ENCODE measurements at regions not wholly inside any gene's neighbourhood (a gene's known extent, or its start where the extent isn't known, plus 50 kb on each side); places are given as distances from the start of the nearest gene placed in this dataset.

- Histone ChIP-seq H3K27me3 (ENCODE audit: control insufficient read depth, insufficient read depth, low read length) (no peaks in the 10 kb centered on the region), H3K9me3 (ENCODE audit: control insufficient read depth, insufficient read depth, low read length) (no peaks in the 10 kb centered on the region), H3K4me3 (ENCODE audit: low read length) (no peak overlapping the region), H3K27ac (ENCODE audit: low read length) (no peak overlapping the region), H3K36me3 (ENCODE audit: control insufficient read depth, insufficient read depth, low read length) (no peaks in the 10 kb centered on the region), H3K4me1 (ENCODE audit: control insufficient read depth, insufficient read depth, low read length) (no peaks in the 10 kb centered on the region)
- no peak for DNase-seq (ENCODE audit: low read depth, low spot score)
- no CpG with 5 or more reads among the region's 3 CpGs for WGBS (ENCODE audit: insufficient coverage, insufficient read length)
Measured at GRCh38 chr3:68468695-68469375, 463.5 kb downstream of the TAFA4 start.

- no CpG with 5 or more reads among the region's 2 CpGs for WGBS (ENCODE audit: insufficient coverage, insufficient read length)
- H3K4me1 ChIP-seq (ENCODE audit: control insufficient read depth, insufficient read depth, low read length): no peaks in the 10 kb centered on the region
- no peaks in the 10 kb centered on the region for H3K36me3 ChIP-seq (ENCODE audit: control insufficient read depth, insufficient read depth, low read length)
- DNase-seq (ENCODE audit: low read depth, low spot score): peak; percentile 31
- no peak overlapping the region for H3K27ac ChIP-seq (ENCODE audit: low read length)
- H3K4me3 ChIP-seq (ENCODE audit: low read length): no peak overlapping the region
- H3K27me3 ChIP-seq (ENCODE audit: control insufficient read depth, insufficient read depth, low read length): no peaks in the 10 kb centered on the region
- H3K9me3 ChIP-seq (ENCODE audit: control insufficient read depth, insufficient read depth, low read length): no peaks in the 10 kb centered on the region
Measured at GRCh38 chr3:68467465-68467864, 464.9 kb downstream of the TAFA4 start.

- no peak overlapping the region for H3K27ac ChIP-seq (ENCODE audit: low read length)
- no peak for DNase-seq (ENCODE audit: low read depth, low spot score)
- H3K4me1 ChIP-seq (ENCODE audit: control insufficient read depth, insufficient read depth, low read length): no peaks in the 10 kb centered on the region
- WGBS (ENCODE audit: insufficient coverage, insufficient read length): no CpG with 5 or more reads among the region's 2 CpGs
- H3K27me3 ChIP-seq (ENCODE audit: control insufficient read depth, insufficient read depth, low read length): no peaks in the 10 kb centered on the region
- H3K36me3 ChIP-seq (ENCODE audit: control insufficient read depth, insufficient read depth, low read length): no peaks in the 10 kb centered on the region
- H3K9me3 ChIP-seq (ENCODE audit: control insufficient read depth, insufficient read depth, low read length): no peaks in the 10 kb centered on the region
- no peak overlapping the region for H3K4me3 ChIP-seq (ENCODE audit: low read length)
Measured at GRCh38 chr3:68458581-68458980, 473.8 kb downstream of the TAFA4 start.

- no peaks in the 10 kb centered on the region for H3K36me3 ChIP-seq (ENCODE audit: control insufficient read depth, insufficient read depth, low read length)
- no peak overlapping the region for H3K27ac ChIP-seq (ENCODE audit: low read length)
- H3K4me1 ChIP-seq (ENCODE audit: control insufficient read depth, insufficient read depth, low read length): no peaks in the 10 kb centered on the region
- H3K4me3 ChIP-seq (ENCODE audit: low read length): no peak overlapping the region
- no peaks in the 10 kb centered on the region for H3K27me3 ChIP-seq (ENCODE audit: control insufficient read depth, insufficient read depth, low read length)
- no peaks in the 10 kb centered on the region for H3K9me3 ChIP-seq (ENCODE audit: control insufficient read depth, insufficient read depth, low read length)
- no peak for DNase-seq (ENCODE audit: low read depth, low spot score)
- no CpG with 5 or more reads among the region's 5 CpGs for WGBS (ENCODE audit: insufficient coverage, insufficient read length)
Measured at GRCh38 chr3:68448510-68449383, 483.6 kb downstream of the TAFA4 start.

GRCh38 chr3:68447885-68448284, 484.5 kb downstream of the TAFA4 start:
- no peak overlapping the region for H3K27ac ChIP-seq (ENCODE audit: low read length)
- H3K36me3 ChIP-seq (ENCODE audit: control insufficient read depth, insufficient read depth, low read length): no peaks in the 10 kb centered on the region
- no peaks in the 10 kb centered on the region for H3K27me3 ChIP-seq (ENCODE audit: control insufficient read depth, insufficient read depth, low read length)
- no peaks in the 10 kb centered on the region for H3K4me1 ChIP-seq (ENCODE audit: control insufficient read depth, insufficient read depth, low read length)
- no peaks in the 10 kb centered on the region for H3K9me3 ChIP-seq (ENCODE audit: control insufficient read depth, insufficient read depth, low read length)
- H3K4me3 ChIP-seq (ENCODE audit: low read length): no peak overlapping the region
- DNase-seq (ENCODE audit: low read depth, low spot score): no peak

GRCh38 chr3:68441054-68441453, 491.3 kb downstream of the TAFA4 start:
- Histone ChIP-seq H3K27me3 (ENCODE audit: control insufficient read depth, insufficient read depth, low read length) (no peaks in the 10 kb centered on the region), H3K4me3 (ENCODE audit: low read length) (no peak overlapping the region), H3K36me3 (ENCODE audit: control insufficient read depth, insufficient read depth, low read length) (no peaks in the 10 kb centered on the region), H3K9me3 (ENCODE audit: control insufficient read depth, insufficient read depth, low read length) (no peaks in the 10 kb centered on the region), H3K27ac (ENCODE audit: low read length) (no peak overlapping the region), H3K4me1 (ENCODE audit: control insufficient read depth, insufficient read depth, low read length) (no peaks in the 10 kb centered on the region)
- no CpG with 5 or more reads among the region's 1 CpG for WGBS (ENCODE audit: insufficient coverage, insufficient read length)
- no peak for DNase-seq (ENCODE audit: low read depth, low spot score)

GRCh38 chr3:68436619-68437401, 495.5 kb downstream of the TAFA4 start:
- no peak overlapping the region for H3K27ac ChIP-seq (ENCODE audit: low read length)
- DNase-seq (ENCODE audit: low read depth, low spot score): no peak
- WGBS (ENCODE audit: insufficient coverage, insufficient read length): no CpG with 5 or more reads among the region's 3 CpGs
- H3K4me3 ChIP-seq (ENCODE audit: low read length): no peak overlapping the region
- H3K9me3 ChIP-seq (ENCODE audit: control insufficient read depth, insufficient read depth, low read length): no peaks in the 10 kb centered on the region
- H3K4me1 ChIP-seq (ENCODE audit: control insufficient read depth, insufficient read depth, low read length): no peaks in the 10 kb centered on the region
- no peaks in the 10 kb centered on the region for H3K36me3 ChIP-seq (ENCODE audit: control insufficient read depth, insufficient read depth, low read length)
- H3K27me3 ChIP-seq (ENCODE audit: control insufficient read depth, insufficient read depth, low read length): no peaks in the 10 kb centered on the region

GRCh38 chr3:68428495-68428894, 503.9 kb downstream of the TAFA4 start:
- Histone ChIP-seq H3K4me1 (ENCODE audit: control insufficient read depth, insufficient read depth, low read length) (no peaks in the 10 kb centered on the region), H3K9me3 (ENCODE audit: control insufficient read depth, insufficient read depth, low read length) (no peaks in the 10 kb centered on the region), H3K27ac (ENCODE audit: low read length) (no peak overlapping the region), H3K27me3 (ENCODE audit: control insufficient read depth, insufficient read depth, low read length) (no peaks in the 10 kb centered on the region), H3K36me3 (ENCODE audit: control insufficient read depth, insufficient read depth, low read length) (no peaks in the 10 kb centered on the region), H3K4me3 (ENCODE audit: low read length) (no peak overlapping the region)
- WGBS (ENCODE audit: insufficient coverage, insufficient read length): no CpG with 5 or more reads among the region's 2 CpGs
- DNase-seq (ENCODE audit: low read depth, low spot score): no peak

- Histone ChIP-seq H3K4me3 (ENCODE audit: low read length) (no peak overlapping the region), H3K36me3 (ENCODE audit: control insufficient read depth, insufficient read depth, low read length) (no peaks in the 10 kb centered on the region), H3K4me1 (ENCODE audit: control insufficient read depth, insufficient read depth, low read length) (no peaks in the 10 kb centered on the region), H3K27ac (ENCODE audit: low read length) (no peak overlapping the region), H3K9me3 (ENCODE audit: control insufficient read depth, insufficient read depth, low read length) (no peaks in the 10 kb centered on the region), H3K27me3 (ENCODE audit: control insufficient read depth, insufficient read depth, low read length) (no peaks in the 10 kb centered on the region)
- DNase-seq (ENCODE audit: low read depth, low spot score): no peak
- no CpG with 5 or more reads among the region's 7 CpGs for WGBS (ENCODE audit: insufficient coverage, insufficient read length)
Measured at GRCh38 chr3:68424796-68425460, 507.4 kb downstream of the TAFA4 start.

- no peaks in the 10 kb centered on the region for H3K9me3 ChIP-seq (ENCODE audit: control insufficient read depth, insufficient read depth, low read length)
- WGBS (ENCODE audit: insufficient coverage, insufficient read length): no CpG with 5 or more reads among the region's 1 CpG
- H3K4me1 ChIP-seq (ENCODE audit: control insufficient read depth, insufficient read depth, low read length): no peaks in the 10 kb centered on the region
- no peak for DNase-seq (ENCODE audit: low read depth, low spot score)
- no peak overlapping the region for H3K4me3 ChIP-seq (ENCODE audit: low read length)
- no peaks in the 10 kb centered on the region for H3K27me3 ChIP-seq (ENCODE audit: control insufficient read depth, insufficient read depth, low read length)
- H3K27ac ChIP-seq (ENCODE audit: low read length): no peak overlapping the region
- no peaks in the 10 kb centered on the region for H3K36me3 ChIP-seq (ENCODE audit: control insufficient read depth, insufficient read depth, low read length)
Measured at GRCh38 chr3:68408626-68409025, 523.7 kb downstream of the TAFA4 start.

Data from iPS DF 6.9 (cell line).